Kidney epithelial cell (primary cell): ENCODE measurements at regions not wholly inside any gene's neighbourhood (a gene's known extent, or its start where the extent isn't known, plus 50 kb on each side); places are given as distances from the start of the nearest gene placed in this dataset.

ENCODE experiments used
- DNase-seq: peaks from one replicate; pipeline ENCODE4 v3.0.0-alpha.2; 2010; ENCODE audit warnings: low read depth
- H3K27me3 ChIP-seq: 2 replicates; pipeline ENCODE4 v1.6.0; 2011; ENCODE audit warnings: low read length; ENCODE audit not compliant: control insufficient read depth, insufficient read depth
- H3K36me3 ChIP-seq: 2 replicates; pipeline ENCODE4 v1.5.1; 2011; ENCODE audit warnings: low read length; ENCODE audit not compliant: control insufficient read depth, insufficient read depth
- H3K4me3 ChIP-seq: 2 replicates; pipeline ENCODE4 v1.5.1; 2011; ENCODE audit warnings: low read depth, mild to moderate bottlenecking, control low read depth, low read length
- TF ChIP-seq, protein P1 (sequence below): IDR thresholded peaks from 2 replicates; pipeline ENCODE4 v1.5.1; 2011; ENCODE audit warnings: mild to moderate bottlenecking, moderate library complexity, low read length, control low read depth, inconsistent platforms; ENCODE audit not compliant: insufficient read depth, poor library complexity, severe bottlenecking

- no peak for DNase-seq
- TF ChIP-seq, protein P1, sequence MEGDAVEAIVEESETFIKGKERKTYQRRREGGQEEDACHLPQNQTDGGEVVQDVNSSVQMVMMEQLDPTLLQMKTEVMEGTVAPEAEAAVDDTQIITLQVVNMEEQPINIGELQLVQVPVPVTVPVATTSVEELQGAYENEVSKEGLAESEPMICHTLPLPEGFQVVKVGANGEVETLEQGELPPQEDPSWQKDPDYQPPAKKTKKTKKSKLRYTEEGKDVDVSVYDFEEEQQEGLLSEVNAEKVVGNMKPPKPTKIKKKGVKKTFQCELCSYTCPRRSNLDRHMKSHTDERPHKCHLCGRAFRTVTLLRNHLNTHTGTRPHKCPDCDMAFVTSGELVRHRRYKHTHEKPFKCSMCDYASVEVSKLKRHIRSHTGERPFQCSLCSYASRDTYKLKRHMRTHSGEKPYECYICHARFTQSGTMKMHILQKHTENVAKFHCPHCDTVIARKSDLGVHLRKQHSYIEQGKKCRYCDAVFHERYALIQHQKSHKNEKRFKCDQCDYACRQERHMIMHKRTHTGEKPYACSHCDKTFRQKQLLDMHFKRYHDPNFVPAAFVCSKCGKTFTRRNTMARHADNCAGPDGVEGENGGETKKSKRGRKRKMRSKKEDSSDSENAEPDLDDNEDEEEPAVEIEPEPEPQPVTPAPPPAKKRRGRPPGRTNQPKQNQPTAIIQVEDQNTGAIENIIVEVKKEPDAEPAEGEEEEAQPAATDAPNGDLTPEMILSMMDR, result no peak
- Histone ChIP-seq H3K36me3 (no peaks in the 10 kb centered on the region), H3K4me3 (no peak overlapping the region), H3K27me3 (no peaks in the 10 kb centered on the region)
Observed at GRCh38 chr21:35643176-35643575, 417.1 kb downstream of the SETD4 start.

GRCh38 chr21:35641271-35642016, 418.9 kb downstream of the SETD4 start:
- TF ChIP-seq, protein P1, result no peak
- H3K36me3 ChIP-seq, result no peaks in the 10 kb centered on the region
- H3K27me3 ChIP-seq, result no peaks in the 10 kb centered on the region
- no peak for DNase-seq
- H3K4me3 ChIP-seq, result no peak overlapping the region

DNA sequence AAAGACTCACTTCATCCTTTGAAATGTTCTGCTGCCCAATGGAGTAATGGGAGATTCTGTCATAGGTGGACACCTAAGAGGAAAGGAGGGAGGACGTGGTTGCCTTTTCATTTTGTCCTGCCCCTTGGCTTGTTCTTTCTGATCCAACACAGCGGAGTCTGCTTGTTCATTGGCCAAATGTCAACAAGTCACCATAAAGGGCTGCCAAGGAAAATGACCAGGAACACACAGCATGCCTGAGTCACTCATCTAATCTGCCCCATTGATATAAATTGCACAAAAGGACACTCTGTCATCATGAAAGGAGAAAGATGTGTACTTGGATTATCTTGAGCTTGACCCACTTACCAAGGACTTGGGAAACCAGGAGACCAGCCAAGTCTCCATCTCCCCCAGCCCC, 422.9 kb downstream of the SETD4 start:
- H3K4me3 ChIP-seq, result no peak overlapping the region
- no peaks in the 10 kb centered on the region for H3K36me3 ChIP-seq
- H3K27me3 ChIP-seq, result no peaks in the 10 kb centered on the region
- DNase-seq, result no peak
- TF ChIP-seq, protein P1, result no peak

- Histone ChIP-seq H3K36me3 (no peaks in the 10 kb centered on the region), H3K4me3 (no peak overlapping the region), H3K27me3 (no peaks in the 10 kb centered on the region)
- no peak for DNase-seq
- TF ChIP-seq, protein P1, result no peak
Observed at GRCh38 chr21:35635994-35636393, 424.3 kb downstream of the SETD4 start.

GRCh38 chr21:35635261-35635660, 425.1 kb downstream of the SETD4 start:
- peak; percentile 62 for DNase-seq

More at GRCh38 chr21:35635261-35635660, 425.1 kb downstream of the SETD4 start:
- no peaks in the 10 kb centered on the region for H3K27me3 ChIP-seq
- H3K4me3 ChIP-seq, result no peak overlapping the region
- TF ChIP-seq, protein P1, result no peak
- no peaks in the 10 kb centered on the region for H3K36me3 ChIP-seq
